H9 (cell line): ENCODE measurements at regions not wholly inside any gene's neighbourhood (a gene's known extent, or its start where the extent isn't known, plus 50 kb on each side); places are given as distances from the start of the nearest gene placed in this dataset.

Source experiments
- DNase-seq: peaks from one replicate; pipeline ENCODE4 v3.0.0-alpha.2; 2017
- H2AFZ ChIP-seq: one replicate; pipeline ENCODE4 v1.6.1; 2013; ENCODE audit warnings: mild to moderate bottlenecking, low read length, control low read depth, moderate library complexity
- H2AK5ac ChIP-seq: 2 replicates; pipeline ENCODE4 v1.6.1; 2013; ENCODE audit warnings: low read length, control low read depth, mixed read lengths; ENCODE audit not compliant: insufficient read length
- H2BK120ac ChIP-seq: one replicate; pipeline ENCODE4 v1.6.1; 2013; ENCODE audit warnings: low read depth, mild to moderate bottlenecking, low read length, control low read depth, inconsistent platforms; ENCODE audit not compliant: poor library complexity, severe bottlenecking
- H2BK12ac ChIP-seq: 2 replicates; pipeline ENCODE4 v1.6.1; 2013; ENCODE audit warnings: low read length, control low read depth, mixed read lengths, low read depth; ENCODE audit not compliant: insufficient read length
- H2BK15ac ChIP-seq: 2 replicates; pipeline ENCODE4 v1.6.1; 2013; ENCODE audit warnings: low read depth, low read length, control low read depth
- H2BK20ac ChIP-seq: one replicate; pipeline ENCODE4 v1.6.1; 2013; ENCODE audit warnings: low read depth, mild to moderate bottlenecking, low read length, control low read depth, inconsistent platforms; ENCODE audit not compliant: poor library complexity, severe bottlenecking
- H2BK5ac ChIP-seq: 2 replicates; pipeline ENCODE4 v1.6.1; 2013; ENCODE audit warnings: low read length, control low read depth, mixed read lengths; ENCODE audit not compliant: insufficient read length
- H3K14ac ChIP-seq: 2 replicates; pipeline ENCODE4 v1.6.1; 2013; ENCODE audit warnings: low read length, control low read depth; ENCODE audit not compliant: insufficient read depth
- H3K18ac ChIP-seq: 2 replicates; pipeline ENCODE4 v1.6.1; 2013; ENCODE audit warnings: low read depth, mild to moderate bottlenecking, mixed read lengths, low read length, control low read depth; ENCODE audit not compliant: insufficient read length
- H3K23ac ChIP-seq: 2 replicates; pipeline ENCODE4 v1.6.1; 2013; ENCODE audit warnings: low read length, control low read depth, mixed read lengths, low read depth; ENCODE audit not compliant: insufficient read length
- H3K23me2 ChIP-seq: 2 replicates; pipeline ENCODE4 v1.6.1; 2013; ENCODE audit warnings: low read depth, mild to moderate bottlenecking, mixed read lengths, low read length, control low read depth; ENCODE audit not compliant: insufficient read length, poor library complexity, severe bottlenecking
- H3K27ac ChIP-seq: 2 replicates; pipeline ENCODE4 v1.5.1; 2013; ENCODE audit warnings: low read length, control low read depth, mixed read lengths, low read depth; ENCODE audit not compliant: insufficient read length
- H3K27me3 ChIP-seq: 2 replicates; pipeline ENCODE4 v1.6.1; 2013; ENCODE audit warnings: low read length, control low read depth, inconsistent platforms; ENCODE audit not compliant: insufficient read depth
- H3K4ac ChIP-seq: 2 replicates; pipeline ENCODE4 v1.6.1; 2013; ENCODE audit warnings: low read depth, mild to moderate bottlenecking, control low read depth, inconsistent platforms, low read length, moderate library complexity
- H3K4me1 ChIP-seq: 2 replicates; pipeline ENCODE4 v1.6.1; 2013; ENCODE audit warnings: low read length, control low read depth, inconsistent platforms; ENCODE audit not compliant: insufficient read depth
- H3K4me2 ChIP-seq: 2 replicates; pipeline ENCODE4 v1.6.1; 2013; ENCODE audit warnings: low read length, control low read depth, mixed read lengths; ENCODE audit not compliant: insufficient read length, insufficient read depth
- H3K56ac ChIP-seq: 2 replicates; pipeline ENCODE4 v1.6.1; 2013; ENCODE audit warnings: low read depth, mild to moderate bottlenecking, mixed read lengths, low read length, control low read depth; ENCODE audit not compliant: insufficient read length
- H3K79me1 ChIP-seq: 2 replicates; pipeline ENCODE4 v1.6.1; 2013; ENCODE audit warnings: low read depth, mild to moderate bottlenecking, moderate library complexity, low read length, control low read depth, inconsistent platforms; ENCODE audit not compliant: insufficient read depth, poor library complexity, severe bottlenecking
- H3K79me2 ChIP-seq: 2 replicates; pipeline ENCODE4 v1.6.1; 2013; ENCODE audit warnings: low read length, control low read depth, inconsistent platforms; ENCODE audit not compliant: insufficient read depth
- H3K9ac ChIP-seq: 2 replicates; pipeline ENCODE4 v1.6.1; 2013; ENCODE audit warnings: low read length, control low read depth, mixed read lengths; ENCODE audit not compliant: insufficient read length; ENCODE audit errors: extremely low read depth
- H3K9me3 ChIP-seq: one replicate; pipeline ENCODE4 v1.6.1; 2013; ENCODE audit warnings: low read depth, low read length, inconsistent platforms; ENCODE audit not compliant: control insufficient read depth
- H3T11ph ChIP-seq: one replicate; pipeline ENCODE4 v1.6.1; 2013; ENCODE audit warnings: mild to moderate bottlenecking, low read length, control low read depth, inconsistent platforms
- H4K20me1 ChIP-seq: one replicate; pipeline ENCODE4 v1.6.1; 2013; ENCODE audit not compliant: control insufficient read depth, insufficient read length, insufficient read depth
- H4K5ac ChIP-seq: 2 replicates; pipeline ENCODE4 v1.6.1; 2013; ENCODE audit warnings: low read depth, mild to moderate bottlenecking, mixed read lengths, low read length, control low read depth; ENCODE audit not compliant: insufficient read length
- H4K8ac ChIP-seq: replicated peaks from 2 replicates; pipeline ENCODE4 v1.6.1; 2013; ENCODE audit warnings: low read length, control low read depth, mixed read lengths, low read depth; ENCODE audit not compliant: insufficient read length
- H4K91ac ChIP-seq: 2 replicates; pipeline ENCODE4 v1.6.1; 2013; ENCODE audit warnings: low read depth, mild to moderate bottlenecking, moderate library complexity, mixed read lengths, low read length, control low read depth; ENCODE audit not compliant: insufficient read length
- H3K27ac Mint-ChIP-seq, 3 experiments: 2 replicates in 2 of 3; 3 replicates in 1 of 3; pipeline ENCODE4 v1.8.0; 2020 to 2021; ENCODE audit warnings: mixed read lengths in 3 of 3, mild to moderate bottlenecking in 1 of 3, moderate library complexity in 1 of 3
- H3K27me3 Mint-ChIP-seq: 2 replicates; pipeline ENCODE4 v1.8.0; 2021; ENCODE audit warnings: low read depth, mild to moderate bottlenecking, moderate library complexity, mixed read lengths
- H3K36me3 Mint-ChIP-seq, 3 experiments: 2 replicates in 2 of 3; 3 replicates in 1 of 3; pipeline ENCODE4 v1.8.0; 2020 to 2021; ENCODE audit warnings: low read depth in 3 of 3, mixed read lengths in 3 of 3; ENCODE audit not compliant: insufficient read depth in 1 of 3
- H3K4me1 Mint-ChIP-seq, 2 experiments: 2 replicates each; pipeline ENCODE4 v1.8.0; 2020; ENCODE audit warnings: mixed read lengths in 2 of 2
- H3K4me3 Mint-ChIP-seq, 2 experiments: 2 replicates in 1 of 2; 3 replicates in 1 of 2; pipeline ENCODE4 v1.8.0; 2020 to 2021; ENCODE audit warnings: mild to moderate bottlenecking in 2 of 2, mixed read lengths in 2 of 2, moderate library complexity in 1 of 2
- H3K9me3 Mint-ChIP-seq, 2 experiments: 2 replicates in 1 of 2; 3 replicates in 1 of 2; pipeline ENCODE4 v1.8.0; 2020; ENCODE audit warnings: mild to moderate bottlenecking in 2 of 2, mixed read lengths in 2 of 2, moderate library complexity in 1 of 2
- WGBS: extraction: QIAGEN DNeasy Blood & Tissue Kit; methylation state at CpG from one replicate; pipeline ENCODE4 v1.1.7; 2013; ENCODE audit warnings: missing lambda C conversion rate, low lambda C conversion rate, mixed read lengths; ENCODE audit not compliant: insufficient read length; ENCODE audit errors: extremely low coverage; 5-methylcytosine and 5-hydroxymethylcytosine counted together
- TF ChIP-seq, protein P1 (sequence below): fragments of 200-600 bp; sonication (generic); conservative IDR thresholded peaks from 3 replicates; pipeline ENCODE4 v1.8.0; 2021; ENCODE audit warnings: antibody characterized with exemption, mild to moderate bottlenecking

DNA sequence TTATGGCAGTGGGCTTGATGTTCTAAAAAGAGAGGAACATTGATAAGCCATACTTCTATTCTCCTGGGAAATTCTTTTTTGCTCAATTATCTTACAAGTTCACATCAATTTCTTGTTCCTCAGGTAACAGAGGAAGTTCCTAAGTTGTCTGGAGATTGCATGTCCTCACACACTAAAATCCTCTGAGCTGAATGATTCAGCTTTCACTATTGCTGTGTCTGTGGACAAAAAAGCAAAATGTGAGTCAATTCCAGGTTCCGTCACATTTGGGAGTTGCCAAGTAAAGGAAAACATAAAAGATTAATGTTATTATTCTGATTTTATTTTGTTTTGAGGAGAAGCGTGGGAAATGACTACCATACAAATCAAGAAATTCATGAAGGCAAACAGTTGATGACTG, 316.7 kb downstream of the CHRM3 start:
- Histone ChIP-seq H4K91ac (no peak overlapping the region), H2AK5ac (no peak overlapping the region), H2BK15ac (no peak overlapping the region), H2BK20ac (no peak overlapping the region), H3K4ac (no peak overlapping the region), H2BK120ac (no peak overlapping the region), H3K27me3 (no peaks in the 10 kb centered on the region), H3K9me3 (no peaks in the 10 kb centered on the region), H4K20me1 (no peaks in the 10 kb centered on the region), H3K4me1 (no peaks in the 10 kb centered on the region; the same call in 1 of the 2 replicates), H3K79me1 (no peaks in the 10 kb centered on the region), H2BK12ac (no peak overlapping the region), H4K8ac (no peak overlapping the region), H3K4me2 (no peak overlapping the region), H3K56ac (no peak overlapping the region), H3K79me2 (no peaks in the 10 kb centered on the region), H2BK5ac (no peak overlapping the region), H3K18ac (no peak overlapping the region), H3K23ac (no peak overlapping the region), H3K27ac (no peak overlapping the region), H3K23me2 (no peaks in the 10 kb centered on the region), H3T11ph (no peak overlapping the region), H3K9ac (no peak overlapping the region), H3K14ac (no peak overlapping the region), H4K5ac (no peak overlapping the region), H2AFZ (no peak overlapping the region)
- TF ChIP-seq, protein P1, sequence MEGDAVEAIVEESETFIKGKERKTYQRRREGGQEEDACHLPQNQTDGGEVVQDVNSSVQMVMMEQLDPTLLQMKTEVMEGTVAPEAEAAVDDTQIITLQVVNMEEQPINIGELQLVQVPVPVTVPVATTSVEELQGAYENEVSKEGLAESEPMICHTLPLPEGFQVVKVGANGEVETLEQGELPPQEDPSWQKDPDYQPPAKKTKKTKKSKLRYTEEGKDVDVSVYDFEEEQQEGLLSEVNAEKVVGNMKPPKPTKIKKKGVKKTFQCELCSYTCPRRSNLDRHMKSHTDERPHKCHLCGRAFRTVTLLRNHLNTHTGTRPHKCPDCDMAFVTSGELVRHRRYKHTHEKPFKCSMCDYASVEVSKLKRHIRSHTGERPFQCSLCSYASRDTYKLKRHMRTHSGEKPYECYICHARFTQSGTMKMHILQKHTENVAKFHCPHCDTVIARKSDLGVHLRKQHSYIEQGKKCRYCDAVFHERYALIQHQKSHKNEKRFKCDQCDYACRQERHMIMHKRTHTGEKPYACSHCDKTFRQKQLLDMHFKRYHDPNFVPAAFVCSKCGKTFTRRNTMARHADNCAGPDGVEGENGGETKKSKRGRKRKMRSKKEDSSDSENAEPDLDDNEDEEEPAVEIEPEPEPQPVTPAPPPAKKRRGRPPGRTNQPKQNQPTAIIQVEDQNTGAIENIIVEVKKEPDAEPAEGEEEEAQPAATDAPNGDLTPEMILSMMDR, result no peak
- DNase-seq, result no peak
- H3K27me3 Mint-ChIP-seq, result no peaks in the 10 kb centered on the region
- H3K4me1 Mint-ChIP-seq, result peaks cover 0 to 3% of the 10 kb centered on the region in 2 experiments; a peak in 2 of 4 replicates
- no peaks in the 10 kb centered on the region for H3K9me3 Mint-ChIP-seq
- WGBS, result no CpG with 5 or more reads among the region's 2 CpGs
- no peak overlapping the region for H3K27ac Mint-ChIP-seq
- H3K4me3 Mint-ChIP-seq, result no peak overlapping the region
- no peaks in the 10 kb centered on the region; a peak in 1 of 7 replicates for H3K36me3 Mint-ChIP-seq
